Effector memory CD8-positive, alpha-beta T cell (primary cell): ENCODE measurements at regions not wholly inside any gene's neighbourhood (a gene's known extent, or its start where the extent isn't known, plus 50 kb on each side); places are given as distances from the start of the nearest gene placed in this dataset.
A peak's percentile ranks its signal among the peaks of the same experiment; 100 is the strongest.

Experiments used
- ATAC-seq: fragments of 150-1000 bp; cut with Tn5 transposase; replicated peaks from 2 replicates; pipeline ENCODE4 v1.10.0; 2021; ENCODE audit warnings: mild to moderate bottlenecking, moderate library complexity
- DNase-seq, 3 experiments: peaks; one replicate each; pipeline ENCODE4 v3.0.0; 2021
- H3K27ac Mint-ChIP-seq, 2 donors: one replicate each; pipeline ENCODE4 v1.8.0; 2022; ENCODE audit warnings: mild to moderate bottlenecking in 2 of 2, mixed read lengths in 2 of 2, moderate library complexity in 2 of 2
- H3K27me3 Mint-ChIP-seq, 2 donors: one replicate each; pipeline ENCODE4 v1.8.0; 2022; ENCODE audit warnings: mixed read lengths in 2 of 2
- H3K36me3 Mint-ChIP-seq: one replicate; pipeline ENCODE4 v1.8.0; 2022; ENCODE audit warnings: mild to moderate bottlenecking, moderate library complexity, mixed read lengths; ENCODE audit not compliant: insufficient read depth
- H3K4me1 Mint-ChIP-seq, 2 donors: one replicate each; pipeline ENCODE4 v1.8.0; 2022; ENCODE audit warnings: low read depth in 2 of 2, mixed read lengths in 2 of 2
- H3K4me3 Mint-ChIP-seq, 2 donors: one replicate each; pipeline ENCODE4 v1.8.0; 2022; ENCODE audit warnings: mild to moderate bottlenecking in 2 of 2, mixed read lengths in 2 of 2, moderate library complexity in 2 of 2
- H3K9me3 Mint-ChIP-seq, 2 donors: one replicate each; pipeline ENCODE4 v1.8.0; 2022; ENCODE audit warnings: mixed read lengths in 2 of 2

- Mint-ChIP-seq H3K27ac (peak overlapping the region in 1 of 2 donors; percentile 10), H3K4me1 (peaks cover 0 to 12% of the 10 kb centered on the region in 2 donors), H3K36me3 (peaks cover 3% of the 10 kb centered on the region), H3K9me3 (no peaks in the 10 kb centered on the region), H3K4me3 (no peak overlapping the region), H3K27me3 (no peaks in the 10 kb centered on the region)
- DNase-seq (no peak), ATAC-seq (no peak)
Observed at GRCh38 chr15:70251246-70251990, 153.7 kb upstream of the TLE3 start.

GRCh38 chr15:70250208-70251201 lies 152.8 kb upstream of the TLE3 start:
- ATAC-seq (no peak), DNase-seq (no peak)
- Mint-ChIP-seq H3K27me3 (no peaks in the 10 kb centered on the region), H3K36me3 (peaks cover 3% of the 10 kb centered on the region), H3K4me3 (no peak overlapping the region), H3K9me3 (no peaks in the 10 kb centered on the region), H3K27ac (no peak overlapping the region), H3K4me1 (peaks cover 2 to 13% of the 10 kb centered on the region in 2 donors)

- H3K36me3 Mint-ChIP-seq, result peaks cover 3% of the 10 kb centered on the region
- H3K27me3 Mint-ChIP-seq, result no peaks in the 10 kb centered on the region
- H3K4me1 Mint-ChIP-seq, result peaks cover 3 to 13% of the 10 kb centered on the region in 2 donors
- no peak for ATAC-seq
- DNase-seq, result no peak
- H3K27ac Mint-ChIP-seq, result no peak overlapping the region
- no peaks in the 10 kb centered on the region for H3K9me3 Mint-ChIP-seq
- H3K4me3 Mint-ChIP-seq, result no peak overlapping the region
Observed at GRCh38 chr15:70249616-70250015, 151.9 kb upstream of the TLE3 start.

- Mint-ChIP-seq H3K36me3 (peaks cover 3% of the 10 kb centered on the region), H3K27me3 (no peaks in the 10 kb centered on the region), H3K4me1 (peaks cover 3 to 15% of the 10 kb centered on the region in 2 donors), H3K27ac (no peak overlapping the region), H3K4me3 (no peak overlapping the region), H3K9me3 (no peaks in the 10 kb centered on the region)
- DNase-seq (no peak), ATAC-seq (no peak)
Observed at GRCh38 chr15:70248116-70249025, 150.7 kb upstream of the TLE3 start.

GRCh38 chr15:70247281-70247680 lies 149.6 kb upstream of the TLE3 start:
- DNase-seq (no peak), ATAC-seq (no peak)
- H3K27me3 Mint-ChIP-seq, result no peaks in the 10 kb centered on the region
- no peak overlapping the region for H3K4me3 Mint-ChIP-seq
- no peaks in the 10 kb centered on the region for H3K9me3 Mint-ChIP-seq
- peak overlapping the region in 1 of 2 donors; percentile 59 for H3K27ac Mint-ChIP-seq
- H3K4me1 Mint-ChIP-seq, result peaks cover 3 to 15% of the 10 kb centered on the region in 2 donors
- peaks cover 3% of the 10 kb centered on the region for H3K36me3 Mint-ChIP-seq

- Mint-ChIP-seq H3K36me3 (peaks cover 3% of the 10 kb centered on the region), H3K9me3 (no peaks in the 10 kb centered on the region), H3K27me3 (peaks cover 0 to 1% of the 10 kb centered on the region in 2 donors), H3K27ac (peak overlapping the region in 1 of 2 donors; percentile 59), H3K4me1 (peaks cover 3 to 13% of the 10 kb centered on the region in 2 donors), H3K4me3 (no peak overlapping the region)
- no peak for ATAC-seq
- DNase-seq, result no peak
Observed at GRCh38 chr15:70246623-70247220, 149.0 kb upstream of the TLE3 start.

- ATAC-seq (no peak), DNase-seq (no peak)
- Mint-ChIP-seq H3K4me3 (no peak overlapping the region), H3K36me3 (peaks cover 3% of the 10 kb centered on the region), H3K9me3 (no peaks in the 10 kb centered on the region), H3K27me3 (peaks cover 0 to 8% of the 10 kb centered on the region in 2 donors), H3K4me1 (peaks cover 3 to 9% of the 10 kb centered on the region in 2 donors), H3K27ac (peak overlapping the region in 1 of 2 donors; percentile 59)
Observed at GRCh38 chr15:70245932-70246622, 148.4 kb upstream of the TLE3 start.

- H3K27ac Mint-ChIP-seq, result no peak overlapping the region
- H3K27me3 Mint-ChIP-seq, result peaks cover 0 to 17% of the 10 kb centered on the region in 2 donors
- no peak overlapping the region for H3K4me3 Mint-ChIP-seq
- H3K4me1 Mint-ChIP-seq, result peaks cover 3 to 9% of the 10 kb centered on the region in 2 donors
- no peaks in the 10 kb centered on the region for H3K9me3 Mint-ChIP-seq
- ATAC-seq, result no peak
- no peak for DNase-seq
- H3K36me3 Mint-ChIP-seq, result peaks cover 3% of the 10 kb centered on the region
Observed at GRCh38 chr15:70244978-70245542, 147.3 kb upstream of the TLE3 start.

- Mint-ChIP-seq H3K4me3 (no peak overlapping the region), H3K27ac (no peak overlapping the region), H3K9me3 (no peaks in the 10 kb centered on the region), H3K27me3 (peaks cover 0 to 17% of the 10 kb centered on the region in 2 donors), H3K4me1 (peaks cover 3 to 9% of the 10 kb centered on the region in 2 donors), H3K36me3 (peaks cover 3% of the 10 kb centered on the region)
- DNase-seq, result no peak
- ATAC-seq, result no peak
Observed at GRCh38 chr15:70243686-70244540, 146.2 kb upstream of the TLE3 start.

- no peak overlapping the region for H3K27ac Mint-ChIP-seq
- no peak for DNase-seq
- H3K4me1 Mint-ChIP-seq, result peaks cover 3 to 5% of the 10 kb centered on the region in 2 donors
- no peak overlapping the region for H3K4me3 Mint-ChIP-seq
- H3K9me3 Mint-ChIP-seq, result no peaks in the 10 kb centered on the region
- H3K36me3 Mint-ChIP-seq, result peaks cover 1% of the 10 kb centered on the region
- peaks cover 2 to 17% of the 10 kb centered on the region in 2 donors for H3K27me3 Mint-ChIP-seq
- no peak for ATAC-seq
Observed at GRCh38 chr15:70242951-70243685, 145.4 kb upstream of the TLE3 start.
